ENCODE measurements at regions not wholly inside any gene's neighbourhood (a gene's known extent, or its start where the extent isn't known, plus 50 kb on each side); places are given as distances from the start of the nearest gene placed in this dataset.

- no peak for DNase-seq
Measured at GRCh38 chr11:76298255-76298654, 82.7 kb downstream of the THAP12 start.

DNA sequence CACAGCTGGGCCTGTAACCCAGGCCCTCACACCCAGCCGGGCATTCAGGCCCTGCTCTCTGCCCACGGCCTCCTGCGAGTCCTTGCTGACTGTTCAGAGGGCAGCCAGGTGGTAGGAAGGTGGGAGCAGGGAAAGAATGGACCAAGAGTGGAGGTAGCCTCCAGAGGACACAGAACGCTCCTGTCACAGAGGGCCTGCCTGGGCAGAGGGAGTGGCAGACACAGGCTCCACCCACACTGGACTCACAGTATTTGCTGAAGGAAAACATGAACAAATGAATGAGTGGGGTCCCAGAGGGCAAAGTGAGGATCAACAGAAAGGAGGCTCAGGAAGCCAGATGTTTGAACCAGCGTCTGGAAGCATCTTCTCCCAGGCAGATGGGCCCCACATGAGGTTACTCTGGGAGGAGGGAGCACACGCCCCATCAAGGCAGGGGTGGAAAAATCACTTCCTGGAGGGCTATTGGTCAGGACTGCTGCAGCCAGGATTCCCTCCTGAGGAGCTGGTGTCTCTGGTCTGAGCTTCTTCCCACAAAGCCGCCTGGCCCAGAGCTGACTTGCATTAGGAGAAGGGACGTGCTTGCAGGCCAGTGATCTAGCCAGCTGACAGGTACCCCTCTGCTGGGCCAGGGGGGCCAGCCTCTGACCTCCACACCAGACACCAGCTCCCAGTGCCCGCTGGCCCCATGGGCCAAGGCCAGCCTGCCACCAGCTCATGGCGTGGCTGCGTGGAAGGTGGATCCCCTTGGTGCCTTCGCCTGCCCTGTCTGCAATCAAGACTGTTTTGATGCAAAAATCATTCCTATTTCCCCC, 84.0 kb downstream of the THAP12 start:
- DNase-seq: no peak

DNA sequence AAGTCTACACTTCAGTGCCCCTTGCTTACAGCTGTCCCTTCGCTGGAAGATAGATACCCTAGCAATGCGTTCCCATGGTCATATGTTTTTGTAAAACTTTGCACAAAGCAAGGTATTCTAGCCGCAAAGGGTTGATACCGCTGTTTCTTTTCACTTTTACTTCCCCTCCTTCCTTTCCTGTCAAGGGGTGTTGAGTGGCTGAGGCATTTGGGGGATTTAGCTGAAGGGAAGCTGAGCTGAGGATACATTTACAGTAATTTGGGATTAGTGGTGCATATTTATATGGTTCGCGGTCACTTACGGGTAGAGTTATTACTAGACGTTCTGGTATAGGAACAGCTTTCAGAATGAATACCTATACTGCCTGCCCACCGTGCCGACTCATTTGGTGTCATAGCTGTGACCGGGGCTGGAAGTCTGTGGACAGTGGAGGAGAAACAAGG, 86.9 kb upstream of the WNT11 start:
- no peak for DNase-seq

DNA sequence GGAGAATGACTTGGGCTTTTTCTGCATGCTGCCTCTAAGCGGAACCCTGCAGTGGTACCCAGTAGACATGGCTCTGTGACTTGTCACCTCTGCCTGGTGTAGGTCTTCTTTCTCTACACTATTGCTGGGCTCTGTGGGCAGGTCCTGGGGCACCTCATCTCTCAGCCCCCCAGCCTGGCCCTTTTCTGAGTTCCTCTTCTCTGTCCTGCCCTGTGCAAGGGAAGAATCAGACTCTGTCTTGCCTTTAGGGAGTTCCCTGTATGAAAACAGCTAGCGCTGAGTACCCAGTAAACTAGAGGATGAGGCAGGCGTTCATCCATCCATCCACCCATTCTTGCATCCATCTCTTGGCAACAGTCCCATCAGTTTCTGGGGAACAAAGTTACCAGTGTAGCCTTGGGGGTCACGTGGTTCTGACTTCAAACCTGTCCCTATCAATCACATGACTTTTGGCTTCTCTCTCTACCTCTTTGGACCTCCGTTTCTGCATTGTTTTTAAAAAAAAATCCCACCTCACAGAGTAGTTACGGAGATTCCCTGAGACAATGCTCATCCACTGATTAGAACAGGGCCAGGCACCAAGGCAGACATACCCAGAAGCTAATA, 86.4 kb upstream of the WNT11 start:
- DNase-seq: no peak

DNA sequence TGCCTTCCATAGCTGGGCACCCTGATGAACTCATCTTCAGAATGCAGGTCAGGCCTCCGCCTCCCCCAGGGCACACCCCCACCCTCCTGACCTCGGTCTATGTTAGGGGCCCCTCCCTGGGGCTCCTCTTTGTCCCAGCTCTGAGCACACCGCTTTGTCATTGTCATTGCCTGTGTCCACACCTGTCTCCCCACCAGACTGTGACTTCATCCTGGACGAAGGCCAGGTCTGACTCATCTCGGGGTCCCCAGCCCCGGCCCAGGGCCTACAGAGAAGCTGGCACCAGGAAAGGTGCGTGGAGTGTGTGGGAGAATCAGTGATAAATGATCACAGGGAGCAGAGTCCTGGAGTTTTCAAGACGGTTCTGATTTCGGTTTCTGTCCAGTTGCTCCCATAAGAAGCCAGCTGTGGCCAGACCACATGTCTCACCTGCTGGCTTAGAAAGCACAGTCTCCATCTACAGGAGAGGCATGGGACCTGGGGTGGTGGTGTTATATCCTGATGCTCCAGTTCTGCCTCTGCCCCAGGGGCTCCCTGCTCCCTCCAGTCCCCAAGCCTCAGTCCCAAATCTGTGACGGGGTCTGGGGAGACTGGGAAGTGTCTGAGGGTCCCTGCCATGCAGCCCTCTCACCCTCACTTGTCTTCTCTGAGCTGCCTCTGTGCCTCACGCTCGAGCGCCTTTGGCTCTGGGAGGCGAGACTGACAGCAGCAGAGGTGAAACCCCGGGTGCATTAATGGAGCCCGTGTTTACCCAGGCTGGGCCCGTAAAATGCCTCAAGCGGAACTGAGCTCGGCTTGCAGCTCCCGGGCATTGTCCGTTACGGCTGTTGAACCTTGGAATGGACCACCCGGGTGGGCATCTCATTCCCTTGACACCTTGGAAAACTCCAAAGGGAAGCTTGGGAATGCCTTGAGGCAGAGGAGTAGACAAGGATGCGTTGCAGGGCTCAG, 85.5 kb upstream of the WNT11 start:
- no peak for DNase-seq

DNA sequence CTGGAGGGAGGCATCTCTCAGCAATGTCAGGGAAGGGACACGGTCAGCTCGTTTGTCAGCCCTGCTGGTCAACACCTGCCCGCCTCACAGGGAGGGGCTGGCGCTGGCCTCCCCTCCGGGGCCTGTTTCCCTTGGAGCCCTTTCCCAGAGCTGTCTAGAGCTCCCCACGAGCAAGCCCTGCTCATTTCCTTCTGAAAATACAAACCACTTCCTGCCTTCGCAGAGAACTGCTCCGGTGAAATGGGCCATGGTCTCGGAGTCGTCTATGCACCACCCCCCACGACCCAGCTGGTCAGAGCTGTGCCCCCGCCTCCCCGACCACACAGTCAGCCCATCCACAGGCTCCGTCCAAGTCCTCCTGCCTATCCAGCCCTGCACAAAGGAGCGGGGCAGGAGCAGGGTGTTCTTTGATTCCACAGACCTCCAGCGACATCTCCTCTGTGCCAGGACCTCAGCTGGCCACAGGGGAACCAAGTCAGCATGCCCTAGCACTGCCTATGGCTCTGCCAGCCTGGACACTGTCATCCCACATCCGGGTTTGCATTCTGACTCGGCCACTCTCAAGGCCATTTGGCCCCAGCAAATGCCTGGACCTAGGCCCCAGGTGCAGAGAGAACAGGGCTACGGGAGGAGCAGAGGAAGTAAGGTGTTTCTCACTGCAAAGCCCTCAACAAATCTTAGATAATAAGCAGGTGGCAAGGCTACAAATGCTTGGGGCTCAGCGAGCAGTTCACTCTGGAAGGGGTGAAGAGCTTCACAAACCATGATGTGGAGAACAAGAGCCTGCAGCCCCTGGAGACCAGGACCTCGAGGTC, 82.1 kb upstream of the WNT11 start:
- DNase-seq: peak; percentile 55

DNA sequence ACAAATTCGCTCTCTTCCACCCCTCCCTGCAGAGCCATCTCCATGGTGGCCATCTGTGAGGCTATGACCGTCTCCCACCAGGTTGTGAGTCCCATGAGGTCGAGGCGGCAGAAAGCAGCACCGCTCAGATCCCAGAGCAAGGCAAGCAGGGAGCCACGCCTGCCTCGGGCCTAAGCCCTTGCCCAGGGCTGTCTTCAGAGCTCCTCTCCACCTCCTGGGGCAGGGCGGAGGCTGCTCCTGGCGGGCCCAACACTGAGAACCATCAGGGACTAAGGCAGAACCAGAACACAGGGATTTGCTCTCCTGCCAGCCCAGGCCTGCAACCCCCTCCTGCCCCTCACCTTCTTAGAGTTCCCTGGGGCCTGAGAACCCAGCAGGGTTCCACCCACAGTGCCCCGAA, 80.9 kb upstream of the WNT11 start:
- no peak for DNase-seq

- no peak for DNase-seq
Measured at GRCh38 chr11:76285397-76286104, 79.2 kb upstream of the WNT11 start.

GRCh38 chr11:76284161-76284560, 77.9 kb upstream of the WNT11 start:
- no peak for DNase-seq

DNA sequence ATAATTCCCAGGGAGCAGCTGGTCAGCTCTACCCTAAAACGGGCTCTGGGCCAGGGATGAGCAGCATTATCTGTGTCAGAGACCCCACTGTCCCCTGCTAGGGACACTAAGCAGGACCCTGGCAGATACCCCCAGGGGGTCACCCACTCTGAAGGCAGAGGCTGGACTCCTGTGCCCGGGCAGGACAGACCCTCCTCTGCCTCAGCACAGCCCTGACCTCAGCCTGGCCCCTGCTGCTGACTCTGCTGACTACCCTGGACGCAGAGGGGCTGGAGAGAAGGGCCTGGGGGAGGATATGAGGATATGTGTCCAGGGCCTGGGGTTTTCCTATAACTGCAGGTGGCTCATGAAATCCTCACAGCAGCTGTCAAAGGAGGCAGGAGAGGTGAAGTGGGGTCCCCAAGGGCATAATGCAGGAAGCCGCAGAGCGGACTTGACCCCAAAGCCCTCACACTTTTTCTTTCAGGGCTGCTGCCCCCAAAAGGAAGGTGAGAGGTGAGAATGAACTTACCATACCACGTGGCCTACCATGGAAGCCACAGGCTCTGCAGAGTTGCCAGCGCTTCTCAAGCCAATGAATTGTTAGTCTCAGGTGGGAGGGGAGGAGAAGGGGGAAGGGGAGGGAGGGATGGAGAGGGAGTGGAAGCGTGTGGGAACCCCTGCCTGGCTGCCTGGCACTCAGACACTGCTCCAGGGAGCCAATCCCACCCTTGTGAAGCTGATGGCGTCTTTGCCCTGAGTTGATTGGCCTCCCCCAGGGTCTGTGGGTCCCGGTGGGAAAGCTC, 76.7 kb upstream of the WNT11 start:
- no peak for DNase-seq

GRCh38 chr11:76282172-76282571, 75.9 kb upstream of the WNT11 start:
- DNase-seq: no peak

DNA sequence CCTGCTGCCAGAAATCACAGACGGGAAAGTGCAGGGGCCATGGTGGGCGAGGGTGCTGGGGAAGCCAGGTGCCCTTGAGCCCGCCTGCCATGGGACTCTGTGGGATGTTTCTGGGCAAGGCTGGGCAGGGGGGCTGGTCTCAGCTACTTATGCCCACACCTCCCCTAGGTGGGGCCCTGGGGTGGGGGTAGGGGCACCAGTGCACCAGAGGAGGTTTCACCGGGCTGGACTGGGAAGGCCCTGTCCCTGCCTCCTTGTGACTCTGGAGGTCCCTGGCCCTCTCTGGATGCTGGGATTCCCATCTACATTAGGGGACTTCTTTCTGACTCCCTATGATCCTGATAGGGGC, 75.2 kb upstream of the WNT11 start:
- no peak for DNase-seq

GRCh38 chr11:76280882-76281557, 74.7 kb upstream of the WNT11 start:
- no peak for DNase-seq

DNA sequence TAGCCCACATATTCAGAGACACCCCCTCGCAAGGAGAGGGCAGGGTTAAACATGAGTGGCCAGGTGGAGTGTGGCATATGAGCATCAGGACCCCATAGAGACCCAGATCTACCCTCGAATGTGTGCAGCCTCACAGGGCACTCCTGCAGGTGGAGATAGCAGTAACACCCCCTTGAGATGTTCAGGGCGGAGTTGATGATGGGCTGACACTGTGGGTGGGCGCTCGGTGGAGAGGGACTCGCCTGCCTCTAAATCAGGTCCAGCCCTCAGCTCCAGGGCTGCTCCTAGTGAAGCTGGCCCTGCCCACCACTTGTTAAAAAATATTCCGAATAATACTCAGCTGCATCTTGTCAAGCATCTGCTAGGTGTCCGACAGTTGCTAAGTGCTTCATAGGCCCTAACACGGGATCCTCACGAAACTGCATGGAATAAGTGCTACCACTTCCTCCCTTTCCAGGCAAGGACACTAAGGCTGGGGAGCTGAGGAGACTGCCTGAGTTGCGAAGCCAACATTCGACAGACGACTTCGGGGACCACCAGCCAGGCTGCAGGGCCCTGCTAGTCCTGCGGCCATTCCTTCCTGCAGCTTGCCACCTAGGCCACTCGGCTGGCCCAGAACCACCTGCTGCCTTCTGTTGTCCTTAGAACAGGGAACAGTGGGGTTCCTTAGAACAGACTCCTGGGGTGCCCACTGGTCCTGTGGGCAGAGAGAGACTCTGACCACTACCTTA, 74.0 kb upstream of the WNT11 start:
- DNase-seq: no peak

- no peak for DNase-seq
Measured at GRCh38 chr11:76279646-76280045, 73.3 kb upstream of the WNT11 start.

GRCh38 chr11:76279038-76279437, 72.7 kb upstream of the WNT11 start:
- no peak for DNase-seq

DNA sequence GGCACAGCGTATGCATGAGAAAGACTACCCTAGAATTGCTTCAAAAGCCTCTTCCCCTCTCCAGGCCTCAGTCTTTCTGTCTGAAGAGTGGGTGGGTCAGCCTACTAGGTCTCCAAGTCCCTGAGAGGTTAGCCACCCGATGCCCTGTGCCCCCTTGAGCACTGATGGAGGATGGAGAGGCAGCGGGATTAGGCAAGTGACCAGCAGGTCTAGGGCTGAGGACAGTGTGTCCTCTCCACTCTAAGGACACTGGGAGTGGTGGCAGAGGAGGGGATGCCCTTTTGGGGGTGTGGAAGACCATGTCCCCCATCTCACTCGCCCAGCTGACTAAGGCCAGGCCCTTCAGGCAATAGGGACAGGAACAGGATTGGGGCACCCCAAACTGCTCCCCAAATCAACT, 72.2 kb upstream of the WNT11 start:
- no peak for DNase-seq

- no peak for DNase-seq
Measured at GRCh38 chr11:76277298-76278175, 71.2 kb upstream of the WNT11 start.

- no peak for DNase-seq
Measured at GRCh38 chr11:76276781-76277155, 70.5 kb upstream of the WNT11 start.

Data from CD4-positive, alpha-beta T cell treated with Interleukin-6 for 4 hours (primary cell).